Stimulated activated CD8-positive, alpha-beta memory T cell treated with anti-CD3 and anti-CD28 coated beads, Interleukin-4, amount 100 ng/mL, for 4 hours (primary cell): ENCODE measurements at regions not wholly inside any gene's neighbourhood (a gene's known extent, or its start where the extent isn't known, plus 50 kb on each side); places are given as distances from the start of the nearest gene placed in this dataset.

Source experiments
- DNase-seq, 2 donors: peaks; one replicate each; pipeline ENCODE4 v3.0.0-alpha.2; 2020; ENCODE audit warnings: low read depth in 2 of 2, low spot score in 1 of 2

- DNase-seq: no peak
These were observed 111.9 kb upstream of the CALN1 start for GRCh38 chr7:72524037-72524436.

DNA sequence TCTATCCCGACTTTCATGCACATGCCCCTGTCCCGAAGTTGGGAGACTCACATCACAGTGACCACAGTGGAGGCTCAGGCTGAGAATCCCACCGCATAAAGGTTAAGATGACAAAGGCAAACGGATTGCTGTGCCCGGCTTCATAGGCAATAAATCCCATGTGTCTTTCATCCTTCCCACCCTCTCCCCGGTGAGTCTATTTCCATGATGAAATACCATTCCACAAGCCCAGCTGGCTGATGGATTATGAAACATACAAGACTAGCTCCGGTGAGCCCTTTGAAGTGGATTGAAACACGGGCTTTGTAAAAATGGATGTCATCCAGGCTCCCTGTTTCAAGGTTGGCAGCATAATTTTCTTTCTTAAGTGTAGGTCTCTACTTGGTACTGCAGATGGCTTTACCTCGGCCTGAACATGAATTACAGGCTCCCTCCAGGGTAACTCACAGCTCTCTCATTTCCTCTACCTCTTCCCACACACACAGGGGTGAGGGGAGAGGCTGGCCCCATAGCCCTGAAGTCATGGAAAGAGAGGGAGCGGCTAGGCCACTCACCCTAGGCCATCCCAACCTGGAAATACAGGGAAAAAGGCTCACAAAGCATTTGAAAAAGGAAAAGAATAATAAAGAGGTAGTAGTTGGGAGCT lies 92.0 kb upstream of the CALN1 start:
- DNase-seq: no peak

- DNase-seq: no peak
These were observed 91.5 kb upstream of the CALN1 start for GRCh38 chr7:72503644-72504043.

DNA sequence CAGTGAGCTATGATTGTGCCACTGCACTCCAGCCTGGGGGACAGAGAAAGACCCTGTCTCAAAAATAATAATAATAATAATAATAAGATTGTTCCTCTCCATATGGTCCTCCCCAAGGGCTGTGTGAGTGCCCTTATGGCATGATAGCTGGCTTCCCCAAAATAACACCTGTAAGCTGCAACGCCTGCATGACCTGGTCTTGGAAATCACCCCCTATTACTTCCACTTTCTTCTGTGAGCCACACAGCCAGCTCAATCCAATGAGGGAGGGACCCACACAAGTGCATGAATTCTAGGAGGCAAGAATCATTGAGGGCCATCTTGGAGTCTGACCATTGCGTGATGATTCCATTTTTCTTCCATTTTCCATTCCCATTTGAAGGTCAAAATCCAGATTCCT lies 82.7 kb upstream of the CALN1 start:
- DNase-seq: no peak

GRCh38 chr7:72493850-72494661 lies 81.9 kb upstream of the CALN1 start:
- DNase-seq: peak in 1 of 2 donors; percentile 16

DNA sequence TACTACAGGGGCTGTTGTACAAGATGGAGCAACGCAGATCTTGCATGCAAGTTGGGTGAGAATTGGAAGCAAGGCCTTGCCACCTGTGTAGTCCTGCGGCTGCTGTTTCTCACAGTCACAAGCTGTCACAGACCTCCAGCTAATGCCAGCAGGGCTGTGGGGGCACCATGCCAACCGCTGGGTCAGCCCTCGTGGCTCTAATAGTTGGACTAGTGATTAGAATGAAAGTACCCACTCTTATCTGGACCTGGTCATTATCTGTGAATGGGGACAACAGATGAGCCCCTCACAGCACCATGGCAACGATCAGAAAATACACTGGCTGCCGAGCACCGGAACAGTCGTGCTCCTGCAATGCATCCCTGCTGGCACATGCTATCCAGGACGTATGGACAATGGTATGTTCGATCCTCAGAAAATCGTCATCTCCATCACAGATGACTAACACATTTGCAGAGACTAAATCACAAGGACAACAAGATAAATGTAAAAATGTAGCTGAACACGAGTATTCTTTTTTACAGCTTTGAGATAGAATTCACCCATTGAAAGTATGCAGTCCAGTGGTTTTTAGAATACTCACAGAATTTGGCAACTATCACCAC lies 80.4 kb upstream of the CALN1 start:
- DNase-seq: no peak

DNA sequence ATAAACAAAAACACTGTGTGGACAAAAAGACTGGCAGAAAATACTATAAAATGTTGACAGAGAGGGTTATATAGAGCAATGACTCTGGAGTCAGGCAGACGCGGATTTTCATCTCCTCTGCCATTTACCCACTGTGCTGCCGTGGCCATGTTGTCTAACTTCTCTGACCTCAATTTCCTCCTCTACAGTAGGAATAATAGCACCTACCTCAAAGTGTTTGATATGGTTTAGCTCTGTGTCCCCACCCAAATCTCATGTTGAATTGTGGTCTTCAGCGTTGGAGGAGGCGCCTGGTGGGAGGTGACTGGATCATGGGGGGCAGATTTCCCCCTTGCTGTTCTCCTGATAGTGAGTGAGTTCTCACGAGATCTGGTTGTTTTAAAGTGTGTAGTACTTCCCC lies 78.2 kb upstream of the CALN1 start:
- DNase-seq: no peak

GRCh38 chr7:72481934-72482333 lies 69.8 kb upstream of the CALN1 start:
- no peak for DNase-seq

GRCh38 chr7:72476608-72477305 lies 64.6 kb upstream of the CALN1 start:
- no peak for DNase-seq

- no peak for DNase-seq
These were observed 55.1 kb upstream of the CALN1 start for GRCh38 chr7:72467237-72467636.

DNA sequence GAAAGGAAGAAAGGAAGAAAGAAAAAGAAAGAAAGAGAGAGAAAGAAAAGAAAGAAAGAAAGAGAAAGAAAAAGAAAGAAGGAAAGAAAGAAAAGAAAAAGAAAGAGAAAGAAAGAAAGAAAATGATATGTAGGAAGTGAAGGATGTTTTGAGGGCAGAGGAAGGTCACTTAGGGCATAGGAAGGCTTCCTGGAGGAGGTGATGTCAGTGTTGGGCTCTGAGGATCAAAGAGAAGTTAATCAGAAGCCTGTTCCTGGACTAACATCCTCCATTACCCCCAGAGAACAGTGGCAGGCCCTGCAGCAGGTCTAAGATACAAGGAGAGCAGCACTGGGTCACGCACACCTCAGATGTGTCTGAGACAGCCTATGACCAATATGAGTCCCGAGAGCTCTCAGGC lies 54.7 kb upstream of the CALN1 start:
- DNase-seq: no peak

- DNase-seq: no peak
These were observed 53.4 kb upstream of the CALN1 start for GRCh38 chr7:72465521-72465920.

DNA sequence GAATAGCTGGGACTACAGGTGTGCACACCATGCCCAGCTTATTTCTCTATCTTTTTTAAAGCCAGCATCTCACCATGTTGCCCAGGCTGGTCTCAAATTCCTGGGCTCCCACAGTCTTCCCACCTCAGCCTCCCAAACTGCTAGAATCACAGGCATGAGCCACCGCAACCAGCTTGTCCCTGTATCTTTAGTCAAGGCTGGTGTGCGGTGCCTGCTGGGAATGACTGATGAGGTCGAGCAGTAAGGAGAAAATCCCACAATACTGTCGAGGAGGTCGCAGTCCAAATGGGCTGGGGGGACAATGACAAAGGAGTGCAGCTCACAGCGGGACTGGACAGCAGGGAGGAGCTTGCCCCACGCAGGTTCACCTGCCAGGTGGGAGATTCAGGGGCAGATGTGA lies 50.2 kb upstream of the CALN1 start:
- no peak for DNase-seq
